ENCODE measurements at regions not wholly inside any gene's neighbourhood (a gene's known extent, or its start where the extent isn't known, plus 50 kb on each side); places are given as distances from the start of the nearest gene placed in this dataset.

DNA sequence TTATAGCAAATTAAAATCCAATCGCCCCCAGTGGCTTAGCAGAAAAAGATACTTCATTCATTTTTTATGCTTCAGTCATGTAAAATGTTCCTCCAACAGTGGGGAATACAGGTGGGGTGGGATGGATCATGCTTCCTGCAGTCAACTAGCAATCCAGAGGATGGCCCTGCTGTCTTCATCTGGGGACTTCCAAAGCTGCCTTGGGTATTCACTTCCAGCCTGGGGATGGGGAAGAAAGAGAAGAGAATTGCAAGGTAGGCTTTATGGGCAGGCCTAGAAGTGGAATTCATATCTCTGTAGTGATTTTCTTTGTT is 354.8 kb upstream of the SLCO3A1 start (continued):
- no peak for TF ChIP-seq CREB1 (CRISPR knock-in tag; IDR thresholded peaks at IDR 0.05; ENCODE audit: low read depth)
- TF ChIP-seq ETS1 (IDR thresholded peaks at IDR 0.05) = no peak

DNA sequence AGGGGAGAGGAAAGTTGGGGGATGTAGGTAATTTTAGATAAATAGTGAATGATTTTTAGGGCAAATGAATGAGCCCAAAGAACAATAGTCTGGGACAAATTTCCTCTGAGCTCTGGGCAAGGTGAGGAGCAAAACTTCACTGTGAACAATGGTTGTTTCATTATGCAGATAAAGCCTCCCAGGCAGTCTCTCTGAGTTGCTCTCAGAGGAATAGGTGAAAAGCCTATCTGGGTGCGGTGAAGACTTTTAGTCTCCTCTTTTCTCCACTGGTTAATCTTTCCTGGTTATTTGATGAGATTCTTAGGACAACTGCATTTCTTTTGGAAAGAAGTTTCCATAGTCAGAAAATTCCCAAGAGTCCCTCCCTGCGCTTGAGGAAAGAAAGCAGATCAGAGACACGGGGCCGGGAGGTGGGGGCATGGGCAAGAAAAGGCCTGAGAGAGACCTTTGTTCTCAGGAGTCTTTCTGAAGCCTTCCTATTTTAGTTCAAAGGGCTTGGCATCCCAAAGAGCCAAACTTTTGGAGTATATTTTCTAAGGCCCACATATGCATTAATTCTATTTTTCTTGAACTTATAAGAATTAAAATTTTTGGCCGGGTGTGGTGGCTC is 353.6 kb upstream of the SLCO3A1 start:
- peaks cover 2% of the 10 kb centered on the region for H3K27me3 Mint-ChIP-seq (ENCODE audit: insufficient read depth, low read depth, poor library complexity)
- H3K4me3 Mint-ChIP-seq = 0 out of 3 replicates have a peak overlapping the region, but pooled peaks have one; percentile 24
- peaks cover 9% of the 10 kb centered on the region; the same call in 2 of the 3 replicates for H3K9me3 Mint-ChIP-seq

More for the DNA sequence above, 353.6 kb upstream of the SLCO3A1 start:
- ATAC-seq = peak; percentile 92
- Histone ChIP-seq H4K20me1 (replicated peaks; ENCODE audit: insufficient read depth) (no peaks in the 10 kb centered on the region), H3K4me3 (0 out of 2 replicates have a peak overlapping the region, but pooled peaks have one; percentile 17), H3F3A (replicated peaks; ENCODE audit: low read depth) (no peaks in the 10 kb centered on the region), H3K27me3 (ENCODE audit: insufficient read depth) (no peaks in the 10 kb centered on the region), H3K9me2 (ENCODE audit: insufficient read depth) (no peaks in the 10 kb centered on the region), H3K27ac (ENCODE audit: low read depth) (peak overlapping the region; percentile 78), H3K36me3 (ENCODE audit: insufficient read depth) (no peaks in the 10 kb centered on the region), H3K4me1 (ENCODE audit: insufficient read depth) (peaks cover 15% of the 10 kb centered on the region), H3K4me2 (peak overlapping the region; percentile 39), H2AFZ (peak overlapping the region; percentile 39; the same call in 1 of the 2 replicates), H3K79me2 (replicated peaks; ENCODE audit: insufficient read depth) (no peaks in the 10 kb centered on the region)
- TF ChIP-seq, protein P1, sequence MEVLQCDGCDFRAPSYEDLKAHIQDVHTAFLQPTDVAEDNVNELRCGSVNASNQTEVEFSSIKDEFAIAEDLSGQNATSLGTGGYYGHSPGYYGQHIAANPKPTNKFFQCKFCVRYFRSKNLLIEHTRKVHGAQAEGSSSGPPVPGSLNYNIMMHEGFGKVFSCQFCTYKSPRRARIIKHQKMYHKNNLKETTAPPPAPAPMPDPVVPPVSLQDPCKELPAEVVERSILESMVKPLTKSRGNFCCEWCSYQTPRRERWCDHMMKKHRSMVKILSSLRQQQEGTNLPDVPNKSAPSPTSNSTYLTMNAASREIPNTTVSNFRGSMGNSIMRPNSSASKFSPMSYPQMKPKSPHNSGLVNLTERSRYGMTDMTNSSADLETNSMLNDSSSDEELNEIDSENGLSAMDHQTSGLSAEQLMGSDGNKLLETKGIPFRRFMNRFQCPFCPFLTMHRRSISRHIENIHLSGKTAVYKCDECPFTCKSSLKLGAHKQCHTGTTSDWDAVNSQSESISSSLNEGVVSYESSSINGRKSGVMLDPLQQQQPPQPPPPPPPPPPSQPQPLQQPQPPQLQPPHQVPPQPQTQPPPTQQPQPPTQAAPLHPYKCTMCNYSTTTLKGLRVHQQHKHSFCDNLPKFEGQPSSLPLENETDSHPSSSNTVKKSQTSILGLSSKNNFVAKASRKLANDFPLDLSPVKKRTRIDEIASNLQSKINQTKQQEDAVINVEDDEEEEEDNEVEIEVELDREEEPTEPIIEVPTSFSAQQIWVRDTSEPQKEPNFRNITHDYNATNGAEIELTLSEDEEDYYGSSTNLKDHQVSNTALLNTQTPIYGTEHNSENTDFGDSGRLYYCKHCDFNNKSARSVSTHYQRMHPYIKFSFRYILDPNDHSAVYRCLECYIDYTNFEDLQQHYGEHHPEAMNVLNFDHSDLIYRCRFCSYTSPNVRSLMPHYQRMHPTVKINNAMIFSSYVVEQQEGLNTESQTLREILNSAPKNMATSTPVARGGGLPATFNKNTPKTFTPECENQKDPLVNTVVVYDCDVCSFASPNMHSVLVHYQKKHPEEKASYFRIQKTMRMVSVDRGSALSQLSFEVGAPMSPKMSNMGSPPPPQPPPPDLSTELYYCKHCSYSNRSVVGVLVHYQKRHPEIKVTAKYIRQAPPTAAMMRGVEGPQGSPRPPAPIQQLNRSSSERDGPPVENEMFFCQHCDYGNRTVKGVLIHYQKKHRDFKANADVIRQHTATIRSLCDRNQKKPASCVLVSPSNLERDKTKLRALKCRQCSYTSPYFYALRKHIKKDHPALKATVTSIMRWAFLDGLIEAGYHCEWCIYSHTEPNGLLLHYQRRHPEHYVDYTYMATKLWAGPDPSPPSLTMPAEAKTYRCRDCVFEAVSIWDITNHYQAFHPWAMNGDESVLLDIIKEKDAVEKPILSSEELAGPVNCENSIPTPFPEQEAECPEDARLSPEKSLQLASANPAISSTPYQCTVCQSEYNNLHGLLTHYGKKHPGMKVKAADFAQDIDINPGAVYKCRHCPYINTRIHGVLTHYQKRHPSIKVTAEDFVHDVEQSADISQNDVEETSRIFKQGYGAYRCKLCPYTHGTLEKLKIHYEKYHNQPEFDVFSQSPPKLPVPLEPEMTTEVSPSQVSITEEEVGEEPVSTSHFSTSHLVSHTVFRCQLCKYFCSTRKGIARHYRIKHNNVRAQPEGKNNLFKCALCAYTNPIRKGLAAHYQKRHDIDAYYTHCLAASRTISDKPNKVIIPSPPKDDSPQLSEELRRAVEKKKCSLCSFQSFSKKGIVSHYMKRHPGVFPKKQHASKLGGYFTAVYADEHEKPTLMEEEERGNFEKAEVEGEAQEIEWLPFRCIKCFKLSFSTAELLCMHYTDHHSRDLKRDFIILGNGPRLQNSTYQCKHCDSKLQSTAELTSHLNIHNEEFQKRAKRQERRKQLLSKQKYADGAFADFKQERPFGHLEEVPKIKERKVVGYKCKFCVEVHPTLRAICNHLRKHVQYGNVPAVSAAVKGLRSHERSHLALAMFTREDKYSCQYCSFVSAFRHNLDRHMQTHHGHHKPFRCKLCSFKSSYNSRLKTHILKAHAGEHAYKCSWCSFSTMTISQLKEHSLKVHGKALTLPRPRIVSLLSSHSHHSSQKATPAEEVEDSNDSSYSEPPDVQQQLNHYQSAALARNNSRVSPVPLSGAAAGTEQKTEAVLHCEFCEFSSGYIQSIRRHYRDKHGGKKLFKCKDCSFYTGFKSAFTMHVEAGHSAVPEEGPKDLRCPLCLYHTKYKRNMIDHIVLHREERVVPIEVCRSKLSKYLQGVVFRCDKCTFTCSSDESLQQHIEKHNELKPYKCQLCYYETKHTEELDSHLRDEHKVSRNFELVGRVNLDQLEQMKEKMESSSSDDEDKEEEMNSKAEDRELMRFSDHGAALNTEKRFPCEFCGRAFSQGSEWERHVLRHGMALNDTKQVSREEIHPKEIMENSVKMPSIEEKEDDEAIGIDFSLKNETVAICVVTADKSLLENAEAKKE (CRISPR knock-in tag; IDR thresholded peaks at IDR 0.05) = 0 out of 2 replicates have a peak, but pooled peaks have one; percentile 66
- TF ChIP-seq ZNF331 (CRISPR knock-in tag; IDR thresholded peaks at IDR 0.05; ENCODE audit: low read depth) (no peak), ZNF114 (CRISPR knock-in tag; IDR thresholded peaks at IDR 0.05) (no peak)
- H3K36me3 Mint-ChIP-seq (ENCODE audit: low read depth) = peaks cover 6% of the 10 kb centered on the region; the same call in 2 of the 3 replicates
- peak overlapping the region; percentile 80; the same call in 1 of the 2 replicates for H3K27ac Mint-ChIP-seq
- peak; percentile 57 for DNase-seq (ENCODE audit: low spot score)
- H3K4me1 Mint-ChIP-seq = peaks cover 13% of the 10 kb centered on the region
